ENCODE measurements at regions not wholly inside any gene's neighbourhood (a gene's known extent, or its start where the extent isn't known, plus 50 kb on each side); places are given as distances from the start of the nearest gene placed in this dataset.

DNA sequence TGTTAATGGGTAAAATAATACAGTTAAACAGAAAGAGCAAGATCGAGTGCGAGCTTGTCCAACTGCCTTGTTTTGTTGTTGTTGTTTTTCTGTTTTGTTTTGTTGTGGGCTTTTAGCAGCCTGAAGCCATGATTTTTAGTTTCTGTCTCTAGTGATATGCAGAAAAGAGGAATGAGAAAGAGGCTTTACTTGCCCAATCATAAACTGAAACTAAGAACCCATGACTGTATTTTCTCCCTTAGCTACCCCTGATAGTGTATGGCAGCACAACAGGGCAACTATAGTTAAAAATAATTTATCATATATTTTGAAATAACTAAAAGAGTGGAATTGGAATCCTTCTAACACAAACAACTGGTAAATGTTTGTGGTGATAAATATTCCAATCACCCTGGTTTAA is 493.9 kb downstream of the GLRX3 start:
- H3K4me1 ChIP-seq (ENCODE audit: control insufficient read depth, insufficient read depth, low read length) = no peaks in the 10 kb centered on the region
- in situ Hi-C loops (cut with HindIII; ENCODE audit: low pct_unique_long_range_greater_than_20kb, low sequenced_read_pairs) (no loop called here), intact Hi-C loops (cut with micrococcal nuclease; ENCODE audit: unreplicated experiment) (no loop called here)
- no peak overlapping the region for H3K27ac ChIP-seq (ENCODE audit: low read length)
- no peaks in the 10 kb centered on the region for H3K36me3 ChIP-seq (ENCODE audit: control insufficient read depth, insufficient read depth, low read length)
- no peak overlapping the region for H3K4me3 ChIP-seq (ENCODE audit: low read depth in 2 of 2, low read length in 2 of 2)
- ATAC-seq (no peak), DNase-seq (ENCODE audit: low read depth, low spot score) (no peak)
- no TSS peak for BruUV-seq (replicated peaks)
- CTCF ChIA-PET = no interaction called here
- POLR2A ChIA-PET = no interaction called here
- H3K27me3 ChIP-seq (ENCODE audit: control insufficient read depth, insufficient read depth, low read length) = peaks cover 2% of the 10 kb centered on the region; the same call in 1 of the 2 replicates
- TF ChIP-seq, protein P1, sequence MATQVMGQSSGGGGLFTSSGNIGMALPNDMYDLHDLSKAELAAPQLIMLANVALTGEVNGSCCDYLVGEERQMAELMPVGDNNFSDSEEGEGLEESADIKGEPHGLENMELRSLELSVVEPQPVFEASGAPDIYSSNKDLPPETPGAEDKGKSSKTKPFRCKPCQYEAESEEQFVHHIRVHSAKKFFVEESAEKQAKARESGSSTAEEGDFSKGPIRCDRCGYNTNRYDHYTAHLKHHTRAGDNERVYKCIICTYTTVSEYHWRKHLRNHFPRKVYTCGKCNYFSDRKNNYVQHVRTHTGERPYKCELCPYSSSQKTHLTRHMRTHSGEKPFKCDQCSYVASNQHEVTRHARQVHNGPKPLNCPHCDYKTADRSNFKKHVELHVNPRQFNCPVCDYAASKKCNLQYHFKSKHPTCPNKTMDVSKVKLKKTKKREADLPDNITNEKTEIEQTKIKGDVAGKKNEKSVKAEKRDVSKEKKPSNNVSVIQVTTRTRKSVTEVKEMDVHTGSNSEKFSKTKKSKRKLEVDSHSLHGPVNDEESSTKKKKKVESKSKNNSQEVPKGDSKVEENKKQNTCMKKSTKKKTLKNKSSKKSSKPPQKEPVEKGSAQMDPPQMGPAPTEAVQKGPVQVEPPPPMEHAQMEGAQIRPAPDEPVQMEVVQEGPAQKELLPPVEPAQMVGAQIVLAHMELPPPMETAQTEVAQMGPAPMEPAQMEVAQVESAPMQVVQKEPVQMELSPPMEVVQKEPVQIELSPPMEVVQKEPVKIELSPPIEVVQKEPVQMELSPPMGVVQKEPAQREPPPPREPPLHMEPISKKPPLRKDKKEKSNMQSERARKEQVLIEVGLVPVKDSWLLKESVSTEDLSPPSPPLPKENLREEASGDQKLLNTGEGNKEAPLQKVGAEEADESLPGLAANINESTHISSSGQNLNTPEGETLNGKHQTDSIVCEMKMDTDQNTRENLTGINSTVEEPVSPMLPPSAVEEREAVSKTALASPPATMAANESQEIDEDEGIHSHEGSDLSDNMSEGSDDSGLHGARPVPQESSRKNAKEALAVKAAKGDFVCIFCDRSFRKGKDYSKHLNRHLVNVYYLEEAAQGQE (IDR thresholded peaks at IDR 0.05; ENCODE audit: insufficient read depth in 1 of 2, low read depth in 2 of 2, low read length in 1 of 2) = no peak
- TF ChIP-seq TCF7L2 (IDR thresholded peaks at IDR 0.05; ENCODE audit: low read depth, low read length) (no peak), SIN3A (IDR thresholded peaks at IDR 0.05; ENCODE audit: borderline replicate concordance, insufficient read depth, low read depth, low read length) (no peak), POLR2AphosphoS5 (IDR thresholded peaks at IDR 0.05; ENCODE audit: low read depth, low read length) (no peak)
- TF ChIP-seq, protein P2, sequence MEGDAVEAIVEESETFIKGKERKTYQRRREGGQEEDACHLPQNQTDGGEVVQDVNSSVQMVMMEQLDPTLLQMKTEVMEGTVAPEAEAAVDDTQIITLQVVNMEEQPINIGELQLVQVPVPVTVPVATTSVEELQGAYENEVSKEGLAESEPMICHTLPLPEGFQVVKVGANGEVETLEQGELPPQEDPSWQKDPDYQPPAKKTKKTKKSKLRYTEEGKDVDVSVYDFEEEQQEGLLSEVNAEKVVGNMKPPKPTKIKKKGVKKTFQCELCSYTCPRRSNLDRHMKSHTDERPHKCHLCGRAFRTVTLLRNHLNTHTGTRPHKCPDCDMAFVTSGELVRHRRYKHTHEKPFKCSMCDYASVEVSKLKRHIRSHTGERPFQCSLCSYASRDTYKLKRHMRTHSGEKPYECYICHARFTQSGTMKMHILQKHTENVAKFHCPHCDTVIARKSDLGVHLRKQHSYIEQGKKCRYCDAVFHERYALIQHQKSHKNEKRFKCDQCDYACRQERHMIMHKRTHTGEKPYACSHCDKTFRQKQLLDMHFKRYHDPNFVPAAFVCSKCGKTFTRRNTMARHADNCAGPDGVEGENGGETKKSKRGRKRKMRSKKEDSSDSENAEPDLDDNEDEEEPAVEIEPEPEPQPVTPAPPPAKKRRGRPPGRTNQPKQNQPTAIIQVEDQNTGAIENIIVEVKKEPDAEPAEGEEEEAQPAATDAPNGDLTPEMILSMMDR (IDR thresholded peaks at IDR 0.05) = no peak
- no peaks in the 10 kb centered on the region for H3K9me3 ChIP-seq (ENCODE audit: control insufficient read depth, insufficient read depth, low read depth, low read length)

DNA sequence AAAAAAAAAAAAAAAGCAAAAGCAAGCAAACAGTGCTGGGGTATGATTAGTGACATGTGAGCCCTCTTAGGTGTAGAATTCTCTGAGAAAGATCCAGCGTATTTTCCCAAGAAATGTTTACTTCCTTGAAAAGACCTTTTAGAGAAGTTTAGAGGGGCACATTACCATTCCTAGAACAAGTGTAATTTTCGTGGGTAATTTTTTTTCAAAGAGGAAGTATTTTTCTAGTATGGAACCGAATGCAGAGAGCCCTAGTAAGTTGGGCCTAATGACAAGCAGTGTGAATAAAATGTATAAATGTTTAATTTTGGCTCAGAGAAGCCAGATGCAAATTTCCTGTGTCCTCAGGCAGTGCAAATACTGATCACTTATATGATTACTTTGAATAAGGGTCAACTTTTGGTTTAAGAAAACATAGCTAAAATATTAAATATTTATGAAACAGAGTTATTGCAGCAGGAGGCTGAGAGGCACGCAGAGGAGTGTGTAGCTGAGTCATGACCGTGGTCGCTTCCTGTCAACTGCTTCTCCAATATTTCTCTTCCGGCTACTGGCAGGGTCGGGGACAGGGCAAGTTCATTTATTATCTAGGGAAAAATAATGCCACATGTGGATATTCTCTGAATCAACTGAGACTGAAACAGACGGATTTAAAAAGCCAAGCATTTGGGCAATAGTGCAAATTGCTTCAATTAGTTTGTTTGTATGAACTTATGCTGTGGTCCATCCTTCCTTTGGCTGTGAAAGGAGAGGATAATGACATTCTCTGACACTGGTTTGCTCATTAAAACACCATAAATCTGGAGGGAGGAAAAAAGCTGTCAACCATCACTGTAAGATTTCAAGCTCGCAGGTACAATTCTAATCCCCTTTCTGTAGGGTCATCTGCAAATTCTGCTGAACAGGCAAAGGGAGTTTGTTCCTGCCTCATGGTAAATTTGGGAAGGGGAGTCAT is 495.2 kb downstream of the GLRX3 start:
- Histone ChIP-seq H3K4me1 (ENCODE audit: control insufficient read depth, insufficient read depth, low read length) (no peaks in the 10 kb centered on the region), H3K9me3 (ENCODE audit: control insufficient read depth, insufficient read depth, low read depth, low read length) (no peaks in the 10 kb centered on the region), H3K27ac (ENCODE audit: low read length) (no peak overlapping the region), H3K36me3 (ENCODE audit: control insufficient read depth, insufficient read depth, low read length) (no peaks in the 10 kb centered on the region), H3K27me3 (ENCODE audit: control insufficient read depth, insufficient read depth, low read length) (peaks cover under 1% of the 10 kb centered on the region; the same call in 1 of the 2 replicates), H3K4me3 (ENCODE audit: low read depth in 2 of 2, low read length in 2 of 2) (no peak overlapping the region)
- TF ChIP-seq TCF7L2 (IDR thresholded peaks at IDR 0.05; ENCODE audit: low read depth, low read length) (no peak), SIN3A (IDR thresholded peaks at IDR 0.05; ENCODE audit: borderline replicate concordance, insufficient read depth, low read depth, low read length) (no peak), POLR2AphosphoS5 (IDR thresholded peaks at IDR 0.05; ENCODE audit: low read depth, low read length) (no peak)
- TF ChIP-seq, protein P1 (IDR thresholded peaks at IDR 0.05; ENCODE audit: insufficient read depth in 1 of 2, low read depth in 2 of 2, low read length in 1 of 2) = no peak
- TF ChIP-seq, protein P2 (IDR thresholded peaks at IDR 0.05) = no peak
- DNase-seq (ENCODE audit: low read depth, low spot score) (no peak), ATAC-seq (no peak)
- ChIA-PET POLR2A (no interaction called here), CTCF (no interaction called here)
- intact Hi-C loops (cut with micrococcal nuclease; ENCODE audit: unreplicated experiment) = no loop called here
- in situ Hi-C loops (cut with HindIII; ENCODE audit: low pct_unique_long_range_greater_than_20kb, low sequenced_read_pairs) = no loop called here
- no TSS peak for BruUV-seq (replicated peaks)
